GM19238 (cell line): ENCODE measurements at regions not wholly inside any gene's neighbourhood (a gene's known extent, or its start where the extent isn't known, plus 50 kb on each side); places are given as distances from the start of the nearest gene placed in this dataset.

Source experiments
- DNase-seq: peaks from one replicate; pipeline ENCODE4 v3.0.0; 2011; ENCODE audit warnings: low spot score; ENCODE audit not compliant: insufficient read length

DNA sequence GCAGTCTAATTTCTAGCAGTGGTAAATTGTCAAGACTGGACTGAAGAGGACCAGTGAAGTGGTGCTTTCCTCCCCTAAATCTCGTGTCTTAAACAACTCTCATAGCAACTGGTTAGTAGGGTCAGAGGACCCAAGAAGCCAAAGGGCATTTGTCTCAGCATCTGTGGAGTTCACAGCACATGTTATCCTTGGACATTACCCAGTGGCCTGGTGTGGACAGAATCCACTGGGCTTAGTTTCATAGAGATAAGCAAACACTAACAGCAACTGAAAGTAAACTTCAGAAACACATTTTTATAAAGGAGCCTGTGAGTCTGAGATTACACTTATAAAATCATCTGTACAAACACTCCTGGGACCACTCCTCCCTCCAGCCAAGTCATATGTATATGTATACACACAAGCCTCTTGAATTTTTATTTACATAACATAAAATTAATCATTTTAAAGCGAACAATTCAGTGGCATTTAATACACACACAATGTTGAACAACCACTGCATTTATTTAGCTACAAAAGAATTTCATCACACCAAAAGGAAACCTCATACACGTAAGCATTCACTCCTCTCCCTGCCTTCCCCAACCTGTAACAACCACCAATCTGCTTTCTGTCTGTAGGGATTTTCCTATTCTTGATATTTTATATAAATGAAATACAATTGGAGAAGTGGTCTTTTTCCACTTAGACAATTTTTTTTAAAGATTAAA is 457.8 kb downstream of the RASEF start:
- no peak for DNase-seq

DNA sequence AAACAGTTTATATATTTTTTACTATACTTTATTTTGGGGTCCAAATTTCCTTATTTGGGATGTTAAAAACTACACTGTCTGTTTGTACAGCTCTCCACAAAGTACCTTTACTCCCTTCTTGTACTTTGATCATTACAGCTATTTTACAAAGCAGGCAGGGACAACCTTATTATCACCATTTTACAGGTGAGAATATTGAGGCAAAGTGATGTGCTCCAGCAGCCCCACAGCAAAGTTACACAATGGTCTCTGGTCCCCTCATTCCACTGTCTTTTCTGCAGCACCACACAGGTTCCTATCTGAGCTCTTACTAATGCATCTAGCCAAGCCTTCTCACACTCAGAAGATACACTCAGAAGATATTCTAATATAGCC is 457.3 kb downstream of the RASEF start:
- DNase-seq = no peak

DNA sequence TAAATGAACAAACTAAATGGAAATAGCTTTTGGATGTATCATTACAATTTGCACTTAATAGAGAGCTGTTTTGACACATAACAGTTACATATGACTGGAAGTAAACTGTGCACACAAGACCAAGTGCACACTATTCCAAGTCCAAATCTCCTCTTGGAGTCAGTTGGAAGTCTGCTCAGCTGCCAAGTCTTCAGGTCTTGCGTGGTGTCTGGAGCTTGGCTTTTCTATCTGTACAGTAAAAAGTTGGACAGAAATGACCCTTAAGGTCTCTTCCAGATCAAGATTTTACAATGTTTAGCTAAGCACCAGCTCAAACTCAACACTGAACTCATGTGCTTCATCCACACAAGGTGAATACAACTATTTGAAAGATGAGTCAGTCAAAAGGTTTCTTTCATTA is 456.9 kb downstream of the RASEF start:
- DNase-seq = no peak

DNA sequence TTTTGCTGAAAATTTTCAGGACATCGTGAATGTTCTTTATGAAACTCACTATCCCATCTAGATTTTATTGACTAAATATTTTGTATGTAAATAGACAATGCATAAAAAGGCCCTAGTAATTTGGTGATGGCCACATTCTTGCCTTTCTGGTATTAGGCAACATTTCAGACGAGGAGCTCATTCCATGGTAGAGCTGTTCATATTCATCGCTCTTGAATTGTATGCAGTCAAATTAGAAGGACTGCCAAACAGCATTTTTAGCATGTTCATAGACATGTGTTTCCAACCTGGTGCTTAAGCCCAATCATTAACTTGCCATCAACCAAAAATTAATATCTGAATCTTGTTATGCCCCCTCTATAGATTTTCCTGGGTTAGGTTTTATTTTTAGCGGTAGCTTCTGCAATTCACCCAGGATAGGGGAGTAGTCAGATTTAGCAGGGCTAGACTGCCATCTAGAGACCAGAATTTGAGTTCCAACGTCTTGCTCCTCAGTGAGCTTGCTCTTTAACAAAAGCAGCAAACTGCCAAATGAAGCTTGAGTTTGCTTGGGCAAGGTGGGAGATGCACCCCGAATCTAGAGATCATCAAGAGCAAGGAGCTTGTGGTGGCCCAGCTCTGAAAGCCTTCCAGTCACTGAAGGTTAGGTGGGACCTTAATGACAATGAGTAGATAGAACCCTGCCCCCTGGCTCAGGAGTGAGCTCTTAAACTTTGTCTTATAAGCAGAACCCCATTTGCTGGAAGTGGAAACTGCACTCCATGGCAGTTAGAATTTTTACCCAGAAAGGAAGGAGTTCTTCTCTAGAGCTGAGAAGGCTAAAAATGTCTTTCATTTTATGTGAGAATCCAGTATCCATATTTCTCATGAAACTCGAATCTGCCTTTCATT is 456.2 kb downstream of the RASEF start:
- peak; percentile 1 for DNase-seq

DNA sequence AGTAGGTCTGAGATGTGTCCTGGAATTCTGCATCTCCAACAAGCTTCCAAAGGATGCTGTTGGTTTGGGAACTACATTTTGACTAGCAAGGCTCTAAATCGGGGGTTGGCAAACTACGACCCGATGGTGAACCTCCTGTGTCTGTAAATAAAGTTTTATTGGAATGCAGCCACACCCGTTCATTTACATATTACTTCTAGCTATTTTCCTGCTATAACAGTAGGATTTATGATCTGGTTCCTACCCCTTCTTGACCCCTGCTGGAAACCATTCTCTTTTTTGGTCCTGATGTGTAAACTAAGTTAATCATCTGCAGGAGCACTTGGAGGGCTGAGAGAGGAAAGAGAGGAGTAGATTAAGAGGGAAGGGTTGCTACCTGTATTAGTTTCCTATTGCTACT is 454.5 kb downstream of the RASEF start:
- no peak for DNase-seq

DNA sequence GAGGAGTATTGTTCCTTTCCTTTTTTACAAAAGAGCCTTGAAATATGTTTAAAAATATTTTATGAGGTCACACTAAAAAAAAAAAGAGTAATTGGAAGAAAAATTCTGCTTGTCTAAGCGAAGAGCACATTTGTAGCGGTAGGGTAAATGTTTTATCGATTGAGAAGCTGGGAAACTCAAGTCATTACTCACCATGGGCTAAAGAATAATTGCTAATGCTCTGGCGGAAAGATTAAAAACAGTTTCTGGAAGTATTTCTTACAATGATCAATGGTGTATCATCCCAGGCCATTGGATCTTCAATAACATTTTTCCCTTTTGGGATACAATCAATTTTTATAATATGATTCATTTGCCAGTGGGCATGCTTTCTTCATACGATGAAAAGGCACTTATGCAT is 450.0 kb downstream of the RASEF start:
- DNase-seq = no peak

DNA sequence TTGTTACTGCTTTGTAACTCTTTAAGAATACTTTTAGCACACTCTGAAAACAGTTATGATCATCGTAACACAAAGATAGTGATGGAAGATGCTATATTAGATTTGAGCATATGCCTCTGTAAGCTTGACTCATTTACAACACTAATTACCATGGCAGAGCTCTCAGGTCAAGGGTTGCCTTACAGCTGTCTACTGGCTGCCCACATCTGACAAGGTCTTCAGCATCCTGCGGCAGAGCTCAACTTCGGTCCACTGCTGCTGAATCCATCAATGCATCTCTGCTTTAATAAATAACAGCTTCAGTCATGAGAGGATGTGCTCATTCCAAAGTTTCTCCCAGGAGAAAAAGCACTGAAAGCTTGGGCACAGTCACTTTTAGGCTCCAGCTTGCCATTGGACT is 449.4 kb downstream of the RASEF start:
- DNase-seq = no peak

DNA sequence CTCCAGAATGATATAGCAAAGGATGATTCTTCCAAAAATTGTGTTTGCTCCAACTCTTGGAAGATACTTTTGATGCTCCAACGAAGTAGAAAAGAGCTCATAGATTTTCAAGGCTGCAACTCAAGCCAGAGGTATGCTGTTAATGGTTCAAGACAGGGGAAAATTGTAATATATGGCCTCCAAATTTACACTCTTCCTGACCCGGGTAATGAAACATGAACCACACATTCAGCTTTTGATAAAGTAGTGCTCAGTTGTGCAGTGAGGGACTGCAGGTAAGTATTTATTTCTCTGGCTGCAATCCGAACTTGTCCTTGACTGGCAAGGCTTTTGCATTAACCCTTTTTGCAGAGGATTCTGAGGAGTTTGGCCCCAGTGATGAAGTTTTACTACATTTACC is 446.4 kb downstream of the RASEF start:
- no peak for DNase-seq

DNA sequence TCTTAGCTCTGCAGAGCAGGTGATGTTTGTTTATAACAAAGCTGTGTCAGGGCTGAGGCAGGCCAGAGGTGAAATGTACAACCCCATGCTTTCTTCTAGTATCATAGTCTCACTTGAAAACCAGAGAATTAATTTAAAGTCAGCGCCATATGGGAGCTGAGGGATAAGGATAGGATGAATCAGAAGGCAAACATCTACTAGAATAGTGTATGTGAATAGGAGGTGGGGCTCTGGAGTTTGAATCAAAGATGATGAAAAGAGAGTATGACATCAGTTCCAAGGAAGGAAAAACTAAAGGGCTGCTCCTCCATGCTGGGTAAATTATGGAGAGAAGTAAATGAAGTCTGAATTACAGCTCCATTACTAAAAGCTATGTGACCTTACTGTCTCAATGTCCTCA is 441.5 kb downstream of the RASEF start:
- DNase-seq = no peak

DNA sequence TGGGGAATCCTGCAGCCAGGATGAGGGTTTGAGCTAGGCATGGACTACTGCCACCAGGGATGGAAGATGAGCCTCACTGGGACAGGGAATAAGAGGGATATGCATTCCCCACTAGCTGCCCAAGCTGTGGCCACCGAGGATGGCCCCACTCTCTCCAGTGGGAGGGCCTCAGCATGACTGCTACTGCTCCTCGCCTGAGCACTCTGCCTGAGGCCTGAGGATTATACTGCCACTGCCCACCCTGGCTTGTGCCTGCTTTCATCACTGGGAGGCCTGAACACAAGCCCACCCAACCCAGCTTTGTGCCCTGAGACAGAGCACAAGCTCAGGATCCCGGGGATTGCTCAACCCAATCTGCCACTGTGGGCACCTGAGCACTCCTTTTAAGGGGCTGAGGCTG is 425.6 kb downstream of the RASEF start:
- DNase-seq = no peak

DNA sequence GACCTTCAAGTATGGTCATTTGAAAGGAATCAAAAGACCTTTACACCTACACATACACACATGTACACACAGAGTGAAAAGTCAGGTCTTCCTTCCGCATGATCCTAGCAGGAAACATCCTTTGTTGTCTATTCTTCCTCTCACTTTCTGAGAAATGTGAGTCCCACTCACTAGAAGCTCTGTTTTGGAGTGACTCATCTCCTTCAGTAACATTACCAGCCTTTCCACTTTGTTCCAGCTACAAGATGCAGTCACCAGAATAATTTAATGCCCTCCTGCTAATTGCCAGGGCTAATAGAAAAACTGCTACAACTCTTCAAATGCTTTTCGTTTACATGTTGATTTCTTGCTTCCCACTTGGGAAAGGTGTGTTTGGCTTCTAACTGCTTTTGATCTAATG is 417.3 kb downstream of the RASEF start:
- no peak for DNase-seq

DNA sequence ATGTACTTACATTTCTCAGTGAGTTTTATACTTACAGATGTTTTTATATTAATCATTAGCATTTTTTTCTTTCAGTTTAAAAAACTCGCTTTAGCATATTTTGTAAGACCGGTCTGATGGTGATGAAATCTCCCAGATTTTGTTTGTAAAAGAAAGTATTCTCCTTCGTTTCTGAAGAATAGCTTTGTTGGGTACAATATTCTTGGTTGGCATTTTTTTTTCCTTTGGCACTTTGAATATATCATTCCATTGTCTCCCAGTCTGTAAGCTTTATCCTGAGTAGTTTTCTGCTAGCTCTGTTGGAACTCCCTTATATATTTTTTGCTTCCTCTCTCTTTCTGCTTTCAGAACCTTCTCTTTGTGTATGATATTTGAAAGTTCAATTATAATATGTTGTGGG is 412.6 kb downstream of the RASEF start:
- DNase-seq = no peak

DNA sequence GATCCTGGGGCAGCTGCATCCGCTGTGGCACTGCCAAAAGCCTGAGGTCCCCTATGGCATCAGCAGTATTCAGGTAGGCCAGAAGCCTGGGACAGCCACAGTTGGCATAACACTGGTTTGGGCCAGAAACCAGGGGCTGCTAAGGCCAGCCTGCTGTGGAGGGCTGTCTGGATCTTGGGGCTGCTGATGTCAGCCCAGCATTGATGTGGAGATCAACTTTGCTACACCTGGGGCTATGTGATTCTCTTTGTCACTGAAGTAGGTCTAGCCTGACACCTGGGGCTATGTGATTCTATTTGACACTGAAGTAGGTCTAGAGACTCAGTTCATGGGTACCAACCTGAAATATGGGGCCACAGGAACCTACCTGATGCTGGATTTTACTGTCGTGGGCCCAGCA is 411.5 kb downstream of the RASEF start:
- no peak for DNase-seq

DNA sequence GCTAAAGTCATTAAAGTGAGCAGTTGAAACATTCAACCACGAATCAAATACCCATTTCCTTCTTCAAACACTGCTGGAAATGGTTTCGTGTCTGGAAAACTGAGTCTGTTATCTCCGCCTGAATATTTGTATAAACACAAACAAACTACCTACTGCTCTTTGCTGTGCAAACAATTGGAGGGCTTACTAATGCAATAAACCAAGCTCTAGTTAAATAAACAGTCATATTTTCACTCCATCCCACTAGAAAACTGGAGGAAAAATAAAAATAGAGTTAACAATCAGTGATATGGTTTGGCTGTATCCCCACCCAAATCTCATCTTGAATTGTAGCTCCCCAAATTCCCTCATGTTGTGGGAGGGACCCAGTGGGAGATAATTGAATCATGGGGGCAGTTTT is 397.6 kb downstream of the RASEF start:
- no peak for DNase-seq

DNA sequence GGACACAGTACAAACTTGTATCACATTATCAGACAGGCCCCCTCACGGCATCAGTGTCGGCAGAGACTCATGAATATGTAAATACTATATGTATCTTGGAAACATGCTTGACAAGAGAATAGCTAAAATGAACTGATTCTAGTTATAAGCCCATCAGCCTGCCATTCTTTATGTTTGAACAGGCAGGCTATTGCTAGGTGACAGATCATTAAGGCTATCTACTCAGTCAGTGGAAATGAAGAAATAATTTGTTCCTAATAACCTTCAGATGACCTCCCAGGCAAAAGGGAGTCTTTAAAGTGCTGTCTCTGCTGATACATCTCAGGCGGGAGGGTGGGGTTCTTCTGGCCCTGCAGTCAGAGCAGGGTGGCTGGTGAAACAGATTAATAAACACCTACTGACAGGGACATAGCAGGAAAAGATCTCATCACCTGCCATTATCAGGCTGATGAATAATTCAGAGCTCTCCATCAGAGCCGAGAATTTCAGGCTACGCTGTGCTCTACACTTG is 394.2 kb downstream of the RASEF start:
- DNase-seq = no peak

DNA sequence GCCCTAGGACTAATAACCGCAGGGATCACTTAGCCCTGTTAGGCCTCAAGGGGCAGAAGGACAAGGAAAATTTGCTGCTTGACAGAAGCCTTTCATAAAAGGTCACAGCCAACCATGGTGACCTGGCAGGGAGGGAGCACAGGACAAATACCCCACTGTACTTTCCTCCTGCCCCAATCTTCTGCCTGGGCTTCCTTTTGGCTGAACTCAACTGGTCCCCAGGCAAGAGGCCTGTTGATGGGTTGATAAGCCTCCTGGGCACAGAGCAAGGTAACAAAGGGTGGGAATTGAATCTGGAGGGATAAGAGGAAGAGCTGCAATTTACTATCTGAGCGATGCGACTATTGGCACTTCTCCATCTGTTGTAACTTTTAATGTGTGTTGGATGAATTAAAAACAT is 392.9 kb downstream of the RASEF start:
- DNase-seq = no peak

DNA sequence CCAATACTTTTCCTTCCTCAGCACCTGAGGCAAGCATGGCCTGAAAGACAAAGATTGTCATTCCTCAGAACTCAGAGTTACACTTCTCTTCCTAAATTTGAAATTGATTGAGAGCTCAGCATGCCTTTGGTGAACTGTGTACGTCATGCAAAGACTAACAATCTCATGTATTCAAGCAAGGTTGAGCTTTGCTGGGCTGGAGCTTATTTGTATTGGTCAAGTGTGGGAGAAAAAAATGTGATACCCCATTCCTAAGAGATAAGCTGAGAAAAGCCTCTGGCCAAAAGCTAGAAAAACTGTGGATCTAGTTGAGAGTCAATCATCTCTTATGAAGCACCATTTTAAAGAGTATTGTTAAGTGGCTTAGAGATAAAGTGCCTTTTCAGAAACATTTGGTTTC is 392.2 kb downstream of the RASEF start:
- no peak for DNase-seq

DNA sequence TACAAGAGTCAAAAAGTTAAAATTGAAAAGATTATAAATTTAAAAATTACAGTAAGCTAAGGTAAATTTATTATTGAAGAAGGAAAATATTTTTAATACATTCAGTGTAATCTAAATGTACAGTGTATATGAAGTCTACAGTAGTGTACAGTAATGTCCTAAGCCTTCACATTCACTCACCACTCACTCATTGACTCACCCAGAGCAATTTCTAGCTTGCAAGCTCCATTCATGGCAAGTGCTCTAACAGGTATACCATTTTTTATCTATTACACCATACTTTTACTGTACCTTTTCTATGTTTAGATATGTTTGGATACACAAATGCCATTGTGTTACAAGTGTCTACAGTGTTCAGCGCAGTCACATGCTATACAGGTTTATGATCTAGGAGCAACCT is 389.7 kb downstream of the RASEF start:
- no peak for DNase-seq

DNA sequence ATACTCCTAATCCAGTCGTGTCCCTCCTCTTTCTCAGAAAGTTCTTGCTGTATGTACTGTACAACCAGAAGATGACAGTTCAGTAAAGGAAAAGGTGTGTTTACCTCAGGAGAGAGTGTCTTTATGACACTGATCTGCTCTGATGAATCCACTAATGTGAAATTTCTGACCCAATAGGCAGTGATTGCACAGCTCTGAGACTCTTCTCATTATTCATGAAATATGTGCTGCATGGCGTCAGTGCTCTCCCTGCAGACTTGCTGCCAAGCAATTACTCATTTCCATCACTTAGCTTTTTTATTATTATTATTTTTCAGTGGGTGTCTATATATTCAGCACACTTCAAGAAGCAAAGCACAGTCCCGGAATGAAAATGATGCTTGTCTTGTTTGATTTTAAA is 389.0 kb downstream of the RASEF start:
- DNase-seq = no peak

DNA sequence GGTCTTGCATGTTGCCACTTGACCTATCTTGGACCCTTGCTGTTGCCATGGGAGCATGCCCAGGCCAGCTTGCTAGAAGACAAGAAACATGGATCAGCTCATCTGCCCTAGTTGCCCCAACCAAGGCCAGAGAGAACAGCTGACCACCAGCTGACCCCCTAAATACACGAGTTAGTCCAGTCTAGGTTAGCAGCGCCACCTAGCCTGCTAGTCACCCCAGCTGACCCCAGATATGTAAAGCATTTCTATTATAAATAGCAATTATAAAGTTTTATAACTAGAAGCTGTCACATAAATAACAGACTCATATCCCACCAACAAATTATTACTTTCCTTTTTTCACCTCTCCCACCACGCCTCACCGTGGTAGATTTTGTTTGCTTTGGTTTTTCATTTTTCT is 387.8 kb downstream of the RASEF start:
- no peak for DNase-seq

DNA sequence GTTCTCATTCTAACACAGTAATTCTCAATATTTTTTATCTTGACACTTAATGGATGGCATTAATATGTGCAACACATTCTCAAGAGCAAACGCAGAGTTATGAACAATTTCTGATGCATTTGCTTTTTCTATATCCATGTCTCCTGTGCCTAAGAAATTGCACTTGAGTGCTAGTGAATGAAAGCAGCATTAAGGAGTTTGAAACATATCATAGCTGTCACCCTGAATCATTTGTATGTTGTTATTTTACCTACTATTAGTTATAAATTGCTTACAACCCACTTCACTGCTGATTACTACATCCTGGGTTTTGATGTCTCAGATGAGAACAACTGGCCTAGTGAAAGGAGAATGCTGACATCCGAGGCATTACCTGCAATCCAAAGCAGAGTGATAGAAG is 387.3 kb downstream of the RASEF start:
- DNase-seq = no peak

DNA sequence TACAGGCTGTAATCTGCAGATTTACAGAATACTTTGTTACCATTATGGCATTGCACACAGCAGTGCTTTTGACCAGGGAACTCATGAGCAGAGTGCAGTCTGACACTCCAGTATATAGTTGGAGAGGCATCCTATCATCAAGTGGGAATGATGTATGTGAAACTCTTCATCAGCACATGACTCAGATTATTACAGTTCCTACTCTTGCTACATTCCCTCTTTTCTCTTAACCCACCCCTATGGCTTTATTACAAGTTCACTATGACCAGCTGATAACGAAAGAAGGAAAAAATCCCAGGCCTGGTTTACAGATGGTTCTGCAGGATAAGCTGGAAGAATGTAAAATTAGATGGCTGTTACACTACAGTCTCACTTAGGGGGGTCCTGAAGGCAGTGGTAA is 385.9 kb downstream of the RASEF start:
- DNase-seq = no peak

DNA sequence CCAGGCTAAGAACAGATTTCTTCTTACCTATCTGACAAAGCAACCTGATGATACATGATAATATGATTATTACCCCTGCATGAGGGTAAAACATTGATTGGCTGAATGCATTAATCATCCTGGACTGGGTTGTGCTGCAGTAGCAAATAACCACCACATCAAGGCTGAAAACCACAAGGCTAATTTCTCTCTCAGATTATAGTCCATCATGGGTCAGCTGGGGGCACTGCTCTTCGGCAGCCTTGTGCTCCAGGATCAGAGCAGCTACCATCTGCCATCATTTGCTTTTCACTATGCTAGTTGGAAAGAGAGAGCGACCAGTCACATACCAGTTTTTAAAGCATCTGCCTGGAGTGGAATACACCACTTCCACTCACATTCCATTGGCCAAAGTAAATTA is 383.5 kb downstream of the RASEF start:
- no peak for DNase-seq
